ENCODE measurements at regions not wholly inside any gene's neighbourhood (a gene's known extent, or its start where the extent isn't known, plus 50 kb on each side); places are given as distances from the start of the nearest gene placed in this dataset.

DNA sequence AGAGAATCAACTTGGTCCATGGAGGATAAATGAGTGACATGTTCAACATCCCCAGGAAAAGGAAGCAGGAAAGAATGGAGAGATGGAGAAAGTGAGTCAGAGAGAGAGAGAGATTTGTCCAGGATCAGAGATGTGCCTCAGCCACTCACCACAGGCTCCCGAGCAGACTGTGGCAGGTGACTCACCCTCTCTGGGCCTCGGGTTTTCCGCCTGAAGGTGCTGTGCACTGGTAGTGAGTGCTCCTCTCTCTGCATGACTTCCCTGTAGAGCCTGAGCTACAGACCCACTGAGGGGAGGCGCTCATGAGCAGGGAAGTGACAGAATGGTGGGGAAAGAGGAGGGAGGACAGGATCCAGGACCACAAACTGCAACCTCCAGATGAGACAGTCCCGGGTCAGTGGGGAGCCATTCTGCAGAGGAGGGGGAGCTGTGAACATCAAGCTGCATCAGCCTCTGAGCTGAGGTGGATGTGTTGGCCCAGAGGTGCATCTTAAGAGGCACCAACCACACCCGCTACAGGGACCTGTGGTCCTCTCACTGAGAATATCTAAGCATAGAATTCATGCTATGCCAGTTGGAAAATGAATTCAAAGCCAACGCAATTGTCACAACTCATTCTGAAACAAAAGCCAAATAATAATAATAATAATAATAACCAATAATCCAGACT, 433.4 kb downstream of the BRD1 start:
- no peak overlapping the region for H3K27ac ChIP-seq
- H3K27me3 ChIP-seq = no peaks in the 10 kb centered on the region
- no peaks in the 10 kb centered on the region for H3K9me3 ChIP-seq (ENCODE audit: low read depth)
- H3K4me1 ChIP-seq (ENCODE audit: low read depth) = no peaks in the 10 kb centered on the region
- no peak for DNase-seq (ENCODE audit: low read depth in 1 of 2, low spot score in 1 of 2)
- H3K36me3 ChIP-seq = no peaks in the 10 kb centered on the region
- no peak overlapping the region for H3K4me3 ChIP-seq
- TF ChIP-seq, protein P1, sequence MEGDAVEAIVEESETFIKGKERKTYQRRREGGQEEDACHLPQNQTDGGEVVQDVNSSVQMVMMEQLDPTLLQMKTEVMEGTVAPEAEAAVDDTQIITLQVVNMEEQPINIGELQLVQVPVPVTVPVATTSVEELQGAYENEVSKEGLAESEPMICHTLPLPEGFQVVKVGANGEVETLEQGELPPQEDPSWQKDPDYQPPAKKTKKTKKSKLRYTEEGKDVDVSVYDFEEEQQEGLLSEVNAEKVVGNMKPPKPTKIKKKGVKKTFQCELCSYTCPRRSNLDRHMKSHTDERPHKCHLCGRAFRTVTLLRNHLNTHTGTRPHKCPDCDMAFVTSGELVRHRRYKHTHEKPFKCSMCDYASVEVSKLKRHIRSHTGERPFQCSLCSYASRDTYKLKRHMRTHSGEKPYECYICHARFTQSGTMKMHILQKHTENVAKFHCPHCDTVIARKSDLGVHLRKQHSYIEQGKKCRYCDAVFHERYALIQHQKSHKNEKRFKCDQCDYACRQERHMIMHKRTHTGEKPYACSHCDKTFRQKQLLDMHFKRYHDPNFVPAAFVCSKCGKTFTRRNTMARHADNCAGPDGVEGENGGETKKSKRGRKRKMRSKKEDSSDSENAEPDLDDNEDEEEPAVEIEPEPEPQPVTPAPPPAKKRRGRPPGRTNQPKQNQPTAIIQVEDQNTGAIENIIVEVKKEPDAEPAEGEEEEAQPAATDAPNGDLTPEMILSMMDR (IDR thresholded peaks at IDR 0.05; ENCODE audit: low read depth, low read length) = no peak

DNA sequence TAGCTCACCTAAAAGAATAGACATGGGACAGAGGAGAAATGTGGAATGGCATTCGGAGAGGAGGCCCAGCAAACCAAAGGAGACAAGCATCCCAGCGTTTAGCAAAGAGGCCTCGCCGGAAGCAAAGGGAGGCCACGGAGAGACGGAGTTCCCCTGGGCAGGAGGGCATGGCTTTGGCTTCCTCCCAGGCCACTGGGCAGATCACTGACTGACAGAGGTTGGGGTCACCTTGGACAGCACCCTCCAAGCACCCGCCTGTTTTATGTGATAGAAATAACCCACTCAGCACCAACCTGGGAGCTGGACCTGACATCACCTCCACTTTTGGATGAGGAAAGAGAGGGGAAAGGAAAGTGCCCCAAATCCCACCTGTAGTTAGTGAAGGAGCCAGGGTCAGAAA, 434.1 kb downstream of the BRD1 start:
- Histone ChIP-seq H3K9me3 (ENCODE audit: low read depth) (no peaks in the 10 kb centered on the region), H3K4me1 (ENCODE audit: low read depth) (no peaks in the 10 kb centered on the region), H3K36me3 (no peaks in the 10 kb centered on the region), H3K4me3 (no peak overlapping the region), H3K27ac (no peak overlapping the region), H3K27me3 (no peaks in the 10 kb centered on the region)
- no peak for DNase-seq (ENCODE audit: low read depth in 1 of 2, low spot score in 1 of 2)
- TF ChIP-seq, protein P1 (IDR thresholded peaks at IDR 0.05; ENCODE audit: low read depth, low read length) = no peak

DNA sequence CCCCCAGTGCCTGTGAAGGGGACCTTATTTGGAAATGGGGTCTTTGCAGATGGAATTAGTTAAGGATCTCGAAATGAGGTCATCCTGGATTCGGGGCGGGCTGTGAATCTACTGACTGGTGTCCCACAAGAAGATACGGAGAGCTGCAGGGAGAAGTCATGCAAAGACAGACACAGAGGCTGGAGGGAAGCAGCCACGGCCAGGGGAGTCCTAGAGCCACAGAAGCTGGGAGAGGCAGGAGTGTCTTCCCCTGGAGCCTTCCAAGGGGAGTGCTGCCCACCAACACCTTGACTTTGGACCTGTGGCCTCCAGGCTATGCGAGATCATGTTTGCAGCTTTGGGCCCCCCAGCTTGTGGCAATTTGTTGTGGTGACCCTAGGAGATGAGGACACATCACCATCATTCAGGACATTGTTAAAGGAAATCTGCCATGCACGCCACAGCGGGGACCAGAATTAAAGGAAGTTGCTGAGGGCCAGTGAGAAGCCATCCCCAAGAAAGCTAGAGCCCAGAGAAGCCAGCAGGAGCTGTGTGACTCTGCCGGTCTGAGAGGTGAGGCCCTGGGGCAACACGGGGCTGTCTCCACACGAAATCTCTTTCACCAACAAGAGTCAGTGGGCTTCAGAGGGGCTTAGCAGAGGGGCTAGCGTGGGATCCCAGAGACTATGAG, 434.7 kb downstream of the BRD1 start:
- Histone ChIP-seq H3K4me3 (no peak overlapping the region), H3K4me1 (ENCODE audit: low read depth) (no peaks in the 10 kb centered on the region), H3K9me3 (ENCODE audit: low read depth) (no peaks in the 10 kb centered on the region), H3K27me3 (no peaks in the 10 kb centered on the region), H3K27ac (no peak overlapping the region), H3K36me3 (no peaks in the 10 kb centered on the region)
- DNase-seq (ENCODE audit: low read depth in 1 of 2, low spot score in 1 of 2) = no peak
- TF ChIP-seq, protein P1 (IDR thresholded peaks at IDR 0.05; ENCODE audit: low read depth, low read length) = no peak

DNA sequence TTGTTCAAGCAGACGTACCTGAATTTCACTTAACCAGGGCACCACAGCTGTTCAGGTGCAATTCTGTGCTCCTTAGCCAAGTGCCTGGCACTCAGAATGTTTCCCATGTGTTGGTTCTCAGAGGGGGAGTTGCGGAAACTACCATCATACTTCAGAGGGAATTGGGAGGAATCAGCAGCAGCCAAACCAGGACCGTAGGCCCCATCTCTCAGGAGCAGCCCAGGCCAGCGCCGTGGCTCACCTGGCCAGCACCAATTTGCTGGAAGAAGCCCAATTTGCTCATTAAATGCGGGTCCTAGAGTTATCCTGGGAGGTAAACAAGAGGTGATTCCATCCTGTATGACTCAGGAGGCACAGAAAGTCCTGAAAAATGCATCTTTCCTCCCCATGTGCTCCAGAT, 435.4 kb downstream of the BRD1 start:
- no peaks in the 10 kb centered on the region for H3K4me1 ChIP-seq (ENCODE audit: low read depth)
- no peaks in the 10 kb centered on the region for H3K9me3 ChIP-seq (ENCODE audit: low read depth)
- no peaks in the 10 kb centered on the region for H3K36me3 ChIP-seq
- TF ChIP-seq, protein P1 (IDR thresholded peaks at IDR 0.05; ENCODE audit: low read depth, low read length) = no peak
- no peak for DNase-seq (ENCODE audit: low read depth in 1 of 2, low spot score in 1 of 2)
- H3K27me3 ChIP-seq = no peaks in the 10 kb centered on the region
- H3K4me3 ChIP-seq = no peak overlapping the region
- no peak overlapping the region for H3K27ac ChIP-seq

DNA sequence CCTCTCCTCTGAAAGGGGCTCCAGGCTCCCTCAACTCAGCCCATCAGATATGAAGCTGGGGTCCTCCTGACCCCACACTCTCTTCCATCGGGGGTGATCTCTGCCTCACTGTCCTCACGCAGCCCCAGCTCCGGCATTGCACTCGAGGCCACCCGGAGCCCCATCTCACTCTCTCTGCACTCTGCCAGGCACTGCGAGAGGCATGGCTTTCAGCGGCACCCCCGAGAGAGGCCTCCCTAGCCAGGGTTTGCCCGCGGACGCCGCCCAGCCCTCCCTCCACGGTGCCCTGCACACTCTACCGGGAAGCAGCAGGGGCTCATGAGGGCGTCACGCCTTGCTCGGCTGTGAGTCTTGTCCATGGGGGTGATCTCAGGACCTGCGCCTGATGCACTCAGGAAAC, 436.2 kb downstream of the BRD1 start:
- TF ChIP-seq, protein P1 (IDR thresholded peaks at IDR 0.05; ENCODE audit: low read depth, low read length) = no peak

More for the DNA sequence above, 436.2 kb downstream of the BRD1 start:
- Histone ChIP-seq H3K27ac (no peak overlapping the region), H3K9me3 (ENCODE audit: low read depth) (no peaks in the 10 kb centered on the region), H3K4me3 (no peak overlapping the region), H3K36me3 (no peaks in the 10 kb centered on the region), H3K27me3 (no peaks in the 10 kb centered on the region), H3K4me1 (ENCODE audit: low read depth) (no peaks in the 10 kb centered on the region)
- DNase-seq (ENCODE audit: low read depth in 1 of 2, low spot score in 1 of 2) = no peak
